NCI-H345 treated with DMSO at 0.1 percent for 48 hours (cell line): ENCODE measurements at regions not wholly inside any gene's neighbourhood (a gene's known extent, or its start where the extent isn't known, plus 50 kb on each side); places are given as distances from the start of the nearest gene placed in this dataset.

Source experiments
- DNase-seq: peaks from one replicate; lab custom pipeline; 2025; ENCODE audit not compliant: unreplicated experiment; lab: John Stamatoyannopoulos, UW

DNA sequence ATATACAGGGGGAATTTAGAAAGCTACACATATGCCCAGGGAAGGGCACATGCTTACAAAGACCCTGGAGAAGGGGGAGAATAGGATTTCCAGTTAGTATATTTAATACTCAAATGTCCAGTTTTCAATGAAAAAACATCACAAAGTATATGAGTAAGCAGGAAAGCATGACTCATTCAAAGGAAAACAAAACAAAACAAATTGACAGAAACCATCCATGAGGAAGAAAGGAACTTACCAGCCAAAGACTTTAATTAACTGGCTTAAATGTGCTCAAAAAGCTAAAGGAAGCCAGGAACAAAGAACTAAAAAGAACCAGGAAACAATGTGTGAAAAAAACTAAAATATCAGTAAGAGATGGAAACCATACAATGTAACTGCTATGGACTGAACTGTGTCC is 716.2 kb upstream of the ARGLU1 start:
- DNase-seq: no peak

DNA sequence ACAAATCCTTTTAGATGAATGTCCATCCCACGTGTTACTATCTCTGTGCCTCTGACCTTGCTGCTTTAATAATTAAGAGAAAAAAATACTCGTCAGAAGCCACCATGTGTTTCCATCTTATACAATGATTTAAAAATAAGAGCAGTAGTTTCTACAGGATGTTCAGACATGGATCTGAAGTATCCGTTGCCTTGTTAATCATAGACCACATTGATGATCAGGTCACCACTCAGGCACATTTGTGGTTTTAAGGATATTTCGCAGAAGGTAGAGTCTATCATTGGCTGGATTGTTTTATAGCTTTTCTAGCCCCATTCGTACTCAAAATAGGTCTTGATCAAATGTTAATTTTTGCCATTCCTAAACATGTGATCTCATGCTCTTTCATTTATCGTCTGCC is 710.0 kb upstream of the ARGLU1 start:
- DNase-seq: no peak

DNA sequence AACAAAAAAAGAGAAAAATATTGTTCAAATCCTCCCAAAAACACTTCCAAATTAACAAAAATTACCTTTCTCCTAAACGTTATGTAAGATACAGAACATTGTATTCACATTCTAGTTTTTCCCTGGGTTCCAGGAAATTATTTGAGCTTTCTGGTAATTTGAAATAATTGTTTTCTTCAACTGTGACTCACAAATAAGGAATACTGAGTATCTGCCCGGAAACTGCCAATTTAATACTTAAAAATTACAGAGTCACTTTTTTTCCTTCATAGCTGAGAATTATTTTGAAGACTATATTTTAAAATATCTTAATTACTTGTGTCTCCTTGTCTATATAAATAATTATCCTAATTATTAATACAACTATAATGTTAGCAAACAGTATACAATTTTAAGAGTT is 709.0 kb upstream of the ARGLU1 start:
- DNase-seq: no peak

DNA sequence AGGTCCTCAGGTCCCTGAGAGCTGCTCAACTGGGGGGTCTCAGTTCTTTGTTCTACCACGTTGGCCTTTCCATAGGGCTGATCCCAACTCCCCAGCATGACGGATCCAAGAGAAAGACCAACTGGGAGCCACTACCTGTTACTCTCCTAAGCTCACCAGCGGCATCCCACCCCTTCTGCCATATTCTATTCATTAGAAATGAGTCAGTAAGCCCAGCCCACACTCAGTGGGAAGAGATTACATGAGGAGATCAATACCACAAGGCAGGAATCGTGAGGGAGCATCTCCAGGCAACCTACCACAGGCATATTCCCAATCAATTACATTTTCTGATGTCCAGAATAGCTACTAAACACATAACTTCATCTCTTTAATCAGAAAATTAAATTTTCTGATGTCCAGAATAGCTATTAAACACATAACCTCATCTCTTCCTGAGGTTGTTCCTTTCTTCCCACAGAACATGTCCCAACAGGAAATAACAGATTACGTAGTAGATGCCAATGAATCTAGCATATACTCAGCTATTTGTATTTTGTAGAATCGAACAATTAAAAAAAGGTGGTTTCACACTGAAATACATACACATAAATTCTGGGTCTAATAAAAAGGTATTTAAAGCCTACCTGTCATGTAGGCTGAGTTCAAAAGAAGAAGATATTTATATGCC is 708.1 kb upstream of the ARGLU1 start:
- no peak for DNase-seq

DNA sequence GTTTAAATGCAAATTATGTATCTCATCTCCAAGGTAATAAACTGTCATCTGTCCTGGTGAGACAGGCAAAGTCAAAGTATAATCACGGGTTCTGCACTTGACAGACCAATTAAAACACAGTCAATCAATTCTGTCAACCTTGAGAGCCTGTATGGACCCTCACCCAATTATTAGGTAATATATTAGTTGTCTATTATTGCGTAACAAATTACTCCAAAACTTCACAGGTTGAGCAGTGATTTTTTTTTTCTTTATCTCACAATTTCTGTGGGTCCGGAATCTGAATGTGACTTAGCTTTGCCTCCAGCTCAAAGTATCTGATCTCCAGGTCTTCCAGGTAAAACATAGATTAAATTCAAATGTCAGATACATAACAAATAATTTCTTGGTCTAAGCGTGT is 707.4 kb upstream of the ARGLU1 start:
- no peak for DNase-seq

DNA sequence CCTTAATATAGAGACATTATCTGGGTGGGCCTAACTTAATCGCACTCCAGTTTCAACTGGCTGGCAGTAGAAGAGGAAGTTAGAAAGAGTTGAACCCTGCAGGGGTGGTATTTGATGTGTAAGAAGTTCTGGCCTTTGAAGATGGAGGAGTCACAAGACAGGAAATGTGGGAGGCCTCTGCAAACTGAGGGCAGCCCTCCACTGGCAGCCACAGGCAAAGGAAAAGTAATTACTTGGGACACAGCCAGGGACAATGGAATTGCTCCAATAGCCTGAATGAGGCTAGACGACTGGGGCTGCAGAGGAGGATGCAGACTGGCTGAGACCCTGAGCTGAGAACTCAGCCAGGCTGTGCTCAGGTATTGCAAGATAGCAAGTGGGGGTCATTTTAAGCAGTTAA is 703.3 kb upstream of the ARGLU1 start:
- no peak for DNase-seq

DNA sequence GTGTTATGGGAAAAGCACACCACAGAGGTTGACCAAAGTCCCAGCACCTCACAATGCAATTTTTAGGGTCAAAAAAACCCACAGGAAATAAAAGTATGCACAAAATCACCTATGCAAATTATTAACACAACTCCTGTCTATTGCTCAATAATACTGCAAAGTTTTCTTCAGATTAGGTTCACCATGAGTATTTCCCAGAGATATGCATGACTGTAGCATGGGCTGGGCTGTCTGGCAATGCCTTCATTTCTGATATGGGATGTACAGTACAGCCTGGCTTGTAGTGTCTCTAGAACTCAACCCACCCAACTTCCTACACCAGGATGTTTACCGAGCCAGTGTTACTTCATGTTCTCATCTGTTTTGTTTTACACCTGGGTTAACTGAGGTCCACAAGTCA is 698.7 kb upstream of the ARGLU1 start:
- DNase-seq: no peak

DNA sequence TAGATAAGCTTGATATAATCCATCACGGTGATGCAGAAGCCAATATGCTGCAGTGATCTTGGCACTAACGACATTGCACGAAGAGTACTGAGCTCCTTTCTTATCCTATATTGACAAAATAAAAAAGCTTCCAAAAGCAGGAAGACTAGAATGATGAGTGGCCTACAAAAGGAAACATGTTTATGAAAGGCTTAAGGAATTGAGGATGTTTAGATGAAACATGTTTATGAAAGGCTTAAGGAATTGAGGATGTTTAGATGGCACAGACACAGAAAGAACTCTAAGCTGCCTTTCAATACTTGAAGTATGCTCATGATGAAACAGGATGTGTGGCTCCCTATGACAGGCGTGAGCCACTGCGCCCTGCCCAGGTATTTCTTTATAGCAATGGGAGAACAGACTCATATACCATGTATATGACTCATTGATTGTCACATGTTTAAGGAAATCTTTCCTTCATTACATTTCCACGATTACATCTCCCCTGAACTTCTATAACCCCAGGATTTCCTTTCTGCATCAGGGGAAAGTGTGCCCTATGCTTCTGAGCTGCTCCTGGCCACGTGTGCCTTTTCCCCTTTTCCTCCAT is 690.8 kb upstream of the ARGLU1 start:
- no peak for DNase-seq

DNA sequence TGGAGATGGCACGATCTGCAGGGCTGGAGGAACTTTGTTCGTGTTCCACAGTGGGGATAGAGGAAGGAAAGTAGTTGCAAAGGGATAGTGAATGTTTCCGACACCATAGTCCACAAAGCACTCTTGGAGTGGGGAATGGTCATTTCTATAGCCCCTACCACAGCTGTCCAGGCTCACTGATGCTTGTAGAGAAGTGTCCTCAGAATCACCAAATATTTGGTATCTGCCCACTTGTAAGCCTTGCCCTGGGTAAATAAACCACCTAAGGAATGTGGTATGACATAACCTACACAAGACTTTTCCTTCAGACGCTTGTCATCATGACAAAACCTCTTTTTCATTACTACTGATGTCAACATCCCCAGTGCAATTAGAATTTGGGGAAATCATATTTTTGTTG is 686.5 kb upstream of the ARGLU1 start:
- DNase-seq: no peak

DNA sequence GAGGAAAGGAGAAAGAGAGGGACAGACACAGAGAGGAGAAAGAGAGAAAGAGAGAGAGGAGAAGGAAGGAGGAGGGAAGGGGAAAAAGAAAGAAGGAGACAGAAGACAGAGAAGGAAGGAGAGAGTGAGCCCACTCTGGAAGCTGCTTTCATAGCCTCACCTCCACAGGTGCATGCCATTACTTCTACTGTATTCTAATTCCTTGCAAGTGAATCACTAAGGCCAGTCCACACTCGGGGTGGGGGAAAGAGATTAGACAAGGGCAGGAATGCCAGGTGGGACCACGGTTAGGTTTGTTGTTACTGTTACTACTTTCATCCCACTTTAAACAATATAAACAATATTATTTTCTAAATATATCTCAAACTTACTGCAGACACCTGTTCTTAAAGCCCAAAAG is 684.5 kb upstream of the ARGLU1 start:
- no peak for DNase-seq

DNA sequence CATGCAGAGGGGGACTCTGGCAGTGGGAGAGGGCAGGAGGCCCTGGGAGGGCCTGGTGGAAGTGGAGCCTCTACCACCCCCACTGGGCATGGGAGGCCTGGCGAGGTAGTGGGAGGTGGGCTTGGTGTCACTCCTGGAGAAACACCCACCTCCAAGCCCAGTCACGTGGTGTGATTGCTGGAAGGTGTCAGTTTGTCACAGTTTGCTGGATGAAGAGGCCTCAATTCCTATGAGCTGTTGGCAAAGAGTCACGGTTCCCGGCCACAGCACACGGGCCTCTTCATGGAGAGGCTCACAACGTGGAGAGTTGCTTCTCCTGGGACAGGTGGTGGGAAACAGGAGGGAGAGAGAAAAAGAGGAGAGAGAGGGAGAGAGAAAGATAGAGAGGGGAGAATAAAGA is 684.1 kb upstream of the ARGLU1 start:
- no peak for DNase-seq

DNA sequence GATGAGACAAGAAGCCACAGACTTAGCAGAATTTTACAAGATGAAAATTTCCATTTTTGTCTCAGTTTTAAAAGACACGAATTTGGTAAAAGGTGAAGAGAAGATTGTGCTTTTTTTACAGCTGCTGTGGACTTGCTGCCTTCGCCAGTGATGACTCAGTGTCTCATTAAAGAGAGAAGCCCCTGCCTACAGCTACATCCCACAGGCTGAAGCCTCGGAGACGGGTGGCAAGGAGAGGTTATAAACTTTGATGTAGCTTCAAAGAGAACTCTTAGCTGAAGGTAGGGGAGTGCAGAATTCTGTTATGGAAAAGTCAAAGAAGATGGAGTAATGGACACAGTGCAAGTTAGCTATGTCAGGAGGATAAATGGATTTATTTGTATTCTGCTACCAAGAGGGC is 683.4 kb upstream of the ARGLU1 start:
- DNase-seq: no peak

DNA sequence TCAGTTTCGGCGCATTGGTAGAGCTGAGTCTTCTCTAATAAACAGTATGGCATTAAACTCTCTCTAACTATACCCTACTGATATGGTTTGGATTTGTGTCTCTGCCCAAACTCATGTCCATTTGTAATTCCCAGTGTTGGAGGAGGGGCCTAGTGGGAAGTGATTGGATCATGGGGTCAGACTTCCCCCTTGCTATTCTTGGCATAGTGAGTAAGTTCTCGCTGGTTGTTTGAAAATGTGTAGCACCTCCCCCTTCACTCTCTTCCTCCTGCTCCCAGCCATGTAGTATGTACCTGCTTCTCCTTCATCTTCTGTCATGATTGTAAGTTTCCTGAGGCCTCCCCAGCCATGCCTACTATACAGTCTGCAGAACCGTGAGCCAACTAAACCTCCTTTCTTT is 682.7 kb upstream of the ARGLU1 start:
- DNase-seq: no peak

DNA sequence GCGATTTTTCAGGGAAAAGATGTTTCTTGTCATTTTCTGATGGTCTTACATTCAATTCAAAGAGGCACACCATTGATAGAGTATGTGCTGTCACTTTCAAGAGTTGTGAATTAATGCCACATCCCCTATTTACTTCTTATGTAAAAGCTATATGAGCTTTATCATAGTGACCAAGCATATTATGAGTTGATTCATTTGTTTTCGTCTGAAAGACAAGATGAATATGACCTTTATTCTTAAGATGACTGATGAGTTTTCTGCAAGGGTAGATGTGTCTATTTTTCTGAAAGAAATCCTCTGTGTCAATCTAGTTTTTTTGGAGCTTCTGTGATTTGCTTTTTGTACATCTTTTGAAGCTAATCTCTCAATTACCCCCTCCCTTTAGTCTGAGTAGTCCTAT is 676.3 kb upstream of the ARGLU1 start:
- DNase-seq: no peak

DNA sequence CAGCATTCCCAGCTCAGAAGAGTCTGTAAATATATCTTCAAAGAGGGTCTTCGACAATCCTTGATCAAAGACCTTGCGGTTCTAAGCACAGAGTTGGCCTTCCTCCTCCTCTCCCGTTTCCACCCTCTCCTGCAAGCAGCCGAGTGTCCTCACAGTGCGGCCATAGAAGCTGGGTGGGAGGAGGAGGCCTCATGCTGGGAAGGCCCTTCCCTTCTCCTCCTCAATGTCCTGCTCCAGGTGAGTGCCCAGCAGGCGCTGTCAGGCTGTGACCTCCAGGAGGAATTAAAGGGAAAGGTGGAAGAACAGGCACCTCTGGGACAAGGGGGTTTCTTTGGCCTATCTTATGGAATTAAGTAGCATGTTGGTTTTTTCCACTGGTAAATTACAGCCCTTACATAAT is 674.2 kb upstream of the ARGLU1 start:
- DNase-seq: no peak

DNA sequence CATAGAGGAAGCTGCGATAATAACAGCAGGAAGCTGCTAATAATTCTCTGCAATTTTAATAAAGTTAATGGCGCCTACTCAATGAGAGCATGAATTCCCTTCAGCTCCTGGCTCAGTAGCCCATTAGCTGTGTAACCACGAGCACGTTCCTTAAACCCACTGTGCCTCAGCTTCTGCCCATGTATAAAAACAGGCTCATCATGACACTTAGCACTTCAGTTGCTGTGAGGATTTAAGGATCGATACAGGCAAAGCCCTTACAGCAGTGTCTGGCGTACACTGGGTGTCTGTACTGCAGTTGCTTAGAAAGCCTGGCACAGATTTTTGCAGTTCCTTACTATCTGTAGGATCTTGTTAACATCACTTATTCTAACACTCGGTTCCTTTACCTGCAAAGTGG is 673.4 kb upstream of the ARGLU1 start:
- no peak for DNase-seq

DNA sequence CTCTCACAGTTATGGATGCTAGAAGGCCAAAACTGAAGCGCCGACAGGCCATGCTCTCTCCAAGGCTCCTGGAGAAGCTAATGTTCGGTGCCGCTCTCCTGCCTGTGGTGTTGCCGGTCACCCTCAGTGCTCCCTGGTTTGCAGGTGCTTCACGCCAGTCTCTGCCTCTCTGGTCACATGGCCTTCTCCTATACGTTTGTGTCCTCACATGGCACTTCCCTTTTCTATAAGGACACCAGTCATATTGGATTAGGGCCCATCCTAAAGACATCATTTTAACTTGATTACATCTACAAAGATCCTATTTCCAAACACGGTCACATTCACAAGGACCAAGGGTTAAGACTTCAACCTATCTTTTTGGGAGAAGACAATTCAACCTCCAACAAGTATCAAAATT is 671.3 kb upstream of the ARGLU1 start:
- DNase-seq: no peak

DNA sequence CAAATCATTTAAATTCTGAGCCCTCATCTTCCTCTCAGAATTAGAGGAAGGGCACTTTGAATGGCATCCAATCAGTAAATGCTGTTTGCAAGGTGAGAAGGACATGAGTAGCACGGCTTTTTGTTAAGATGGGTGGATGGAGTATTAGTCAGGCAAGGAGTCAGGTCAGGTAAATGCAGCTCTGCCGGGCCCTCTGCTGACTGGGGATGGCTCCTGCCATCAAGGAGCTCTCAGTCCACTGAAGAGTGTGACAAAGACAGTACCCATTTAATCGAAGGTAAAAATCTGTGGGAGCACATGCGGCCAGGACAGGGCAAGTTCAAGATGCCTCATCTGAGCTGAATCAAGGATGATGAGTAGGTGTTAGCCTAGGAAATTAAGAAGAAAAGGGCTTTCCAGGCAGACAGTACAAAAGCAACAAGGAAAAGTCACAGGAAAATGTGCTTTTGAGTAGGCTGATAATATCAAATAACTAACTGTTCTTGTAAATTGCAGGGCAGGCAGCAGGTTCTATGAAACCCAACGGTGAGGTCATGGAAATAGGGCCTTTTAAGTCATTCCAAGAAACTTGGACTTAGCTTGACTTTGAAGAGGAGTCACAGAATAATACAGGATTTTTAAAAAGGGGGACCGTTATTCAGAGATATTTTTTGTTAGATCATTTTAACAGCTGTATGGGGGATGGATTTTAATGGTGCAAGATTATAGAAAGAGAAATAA is 670.5 kb upstream of the ARGLU1 start:
- DNase-seq: no peak

DNA sequence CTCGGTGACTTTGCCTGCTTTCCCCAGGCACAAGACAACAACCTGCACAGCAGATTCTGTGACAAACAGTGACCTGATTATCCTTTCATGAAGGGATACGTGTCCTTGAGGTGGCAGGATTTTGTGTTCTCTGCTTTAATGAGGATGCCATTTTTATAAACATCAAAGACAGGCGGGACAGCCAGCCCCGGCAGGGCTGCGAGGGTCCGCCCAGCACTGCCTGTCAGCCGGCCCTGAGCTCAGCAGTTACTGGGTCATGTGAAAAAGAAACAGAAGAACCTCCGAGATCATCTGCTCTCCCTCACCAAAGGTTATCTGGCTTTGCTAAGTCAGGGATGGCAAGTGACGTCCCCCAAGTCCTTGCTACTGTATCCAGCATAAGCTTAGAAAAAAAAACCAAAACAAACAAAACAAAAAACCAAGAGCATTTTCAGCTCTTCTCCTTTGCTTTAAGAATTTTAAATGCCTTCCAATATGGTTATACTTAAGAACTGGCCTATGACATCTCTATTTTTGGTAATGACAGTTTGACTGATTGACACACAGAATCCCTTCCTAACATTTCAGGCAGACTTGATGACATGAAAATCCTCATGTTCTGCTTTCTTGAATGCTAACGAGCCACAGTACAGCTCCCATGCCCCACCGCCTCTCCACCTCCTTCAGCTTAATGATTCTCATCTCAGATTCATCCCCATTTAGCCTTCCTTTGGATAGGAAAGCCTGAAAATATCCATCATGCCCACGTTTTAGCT is 666.6 kb upstream of the ARGLU1 start:
- no peak for DNase-seq

DNA sequence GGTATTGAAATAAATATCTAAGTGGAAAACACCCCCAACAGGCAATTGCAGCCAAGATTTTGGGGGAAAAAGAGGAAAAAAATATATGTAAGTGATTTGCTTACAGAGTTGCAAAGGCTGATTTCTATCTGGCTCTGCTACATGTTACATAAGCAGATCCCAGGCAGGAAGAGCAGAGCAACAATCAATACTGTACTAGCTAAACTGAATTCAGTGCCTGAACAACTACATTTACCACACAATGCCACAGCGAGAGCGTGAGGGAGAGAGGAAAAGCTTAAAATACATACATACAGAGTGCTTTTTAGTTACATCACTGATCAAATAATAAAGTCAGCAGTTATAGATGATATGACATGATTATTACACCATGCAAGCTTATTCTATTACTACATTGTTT is 665.6 kb upstream of the ARGLU1 start:
- peak; percentile 25 for DNase-seq

DNA sequence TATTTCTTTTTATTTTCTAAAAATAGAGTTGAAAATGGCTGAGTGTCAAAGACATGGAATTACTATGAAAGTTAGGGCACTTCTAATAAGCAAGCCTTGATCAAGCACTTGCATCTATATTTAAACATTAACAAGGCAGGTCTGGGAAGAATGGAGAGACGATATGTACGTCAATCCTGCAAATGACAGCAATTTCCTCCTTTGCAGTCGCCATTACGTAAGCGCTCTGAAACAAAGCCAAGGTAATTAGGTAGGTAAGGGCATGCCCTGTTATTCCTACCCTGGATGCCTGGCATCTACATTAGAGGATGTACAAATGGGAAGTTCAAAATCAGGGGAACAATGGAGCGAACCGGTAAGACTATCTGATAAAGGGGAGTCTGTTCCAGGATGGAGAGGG is 664.0 kb upstream of the ARGLU1 start:
- DNase-seq: no peak

DNA sequence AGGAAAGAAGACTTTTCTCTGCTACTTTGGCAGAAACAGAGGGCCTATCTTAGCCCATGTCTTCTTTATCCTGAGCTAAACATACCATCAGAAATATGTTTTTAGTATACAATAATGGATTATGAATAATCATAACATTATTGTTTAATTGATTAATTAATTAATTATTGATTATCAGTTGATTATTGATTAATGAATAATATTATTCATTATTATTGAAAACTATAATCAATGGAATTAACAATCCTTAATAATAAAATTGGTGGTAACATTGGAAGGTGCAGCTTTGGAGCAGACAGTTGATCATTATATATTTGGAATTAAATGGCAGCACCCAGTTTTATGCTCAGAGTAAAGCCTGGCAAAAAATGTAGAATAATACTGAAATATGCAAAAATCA is 655.9 kb upstream of the ARGLU1 start:
- no peak for DNase-seq
